Left lung (tissue), 4 donors: ENCODE measurements at regions not wholly inside any gene's neighbourhood (a gene's known extent, or its start where the extent isn't known, plus 50 kb on each side); places are given as distances from the start of the nearest gene placed in this dataset.

ENCODE experiments used
- ATAC-seq: fragments of 200-7000 bp; cut with Tn5 transposase; one replicate; pipeline ENCODE4 v1.9.1; 2020; ENCODE audit warnings: moderate library complexity
- DNase-seq, 4 donors: peaks; one replicate each; pipeline ENCODE4 v3.0.0-alpha.2; 2013 to 2020
- H3K27ac ChIP-seq, 2 donors: fragments of 200-600 bp; sonication (generic) in 1 of 2; one replicate each; pipeline versions ENCODE4 v1.5.0 to v1.8.0; 2020 to 2021
- H3K27me3 ChIP-seq, 2 donors: fragments of 200-600 bp; sonication (generic) in 1 of 2; one replicate each; pipeline versions ENCODE4 v1.5.0 to v1.8.0; 2020 to 2021
- H3K36me3 ChIP-seq, 2 donors: fragments of 200-600 bp; sonication (generic) in 1 of 2; one replicate each; pipeline versions ENCODE4 v1.5.0 to v1.8.0; 2020 to 2021
- H3K4me1 ChIP-seq, 2 donors: fragments of 200-600 bp; one replicate each; pipeline ENCODE4 v1.8.0; 2021
- H3K4me3 ChIP-seq, 2 donors: fragments of 200-600 bp; sonication (generic) in 1 of 2; one replicate each; pipeline versions ENCODE4 v1.5.0 to v1.8.0; 2020 to 2021; ENCODE audit warnings: mild to moderate bottlenecking in 1 of 2
- H3K9me3 ChIP-seq, 2 donors: fragments of 200-600 bp; sonication (generic) in 1 of 2; one replicate each; pipeline versions ENCODE4 v1.5.0 to v1.8.0; 2020 to 2021
- CTCF ChIP-seq, 2 donors: fragments of 200-600 bp; sonication (generic) in 1 of 2; IDR thresholded peaks; one replicate each; pipeline versions ENCODE4 v1.5.0 to v1.8.0; 2021; ENCODE audit warnings: antibody characterized with exemption in 2 of 2
- intact Hi-C, 2 donors: fragments of 100-400 bp; cut with DNase I; formaldehyde crosslinking; loops; one replicate each; pipeline versions ENCODE4 v1.11.2 to v1.14.2; 2022
- donor health status: DM: no; HTN: yes; CAD: no.
- donor health status: DM: no; HTN: no; CAD: no.

DNA sequence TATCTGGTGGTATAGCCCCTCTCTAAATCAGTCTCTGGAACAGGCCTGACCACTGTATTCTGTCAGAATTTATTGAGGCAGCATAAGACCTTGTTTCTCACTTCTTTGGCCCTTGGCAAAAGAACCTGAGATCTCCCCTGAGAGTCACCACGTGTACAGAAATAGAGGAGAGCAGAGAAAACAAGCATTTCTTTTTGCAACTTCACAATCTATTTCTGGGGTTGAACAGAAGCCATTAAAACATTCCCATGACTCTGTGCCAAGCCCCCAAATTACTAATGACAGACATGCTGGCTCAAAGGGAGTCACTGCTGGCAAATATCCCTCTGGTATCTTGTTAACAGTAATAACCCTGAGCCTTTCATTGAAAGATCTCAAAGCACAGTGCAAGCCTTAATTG lies 395.3 kb downstream of the MAFB start:
- Histone ChIP-seq H3K27me3 (no peaks in the 10 kb centered on the region), H3K4me1 (no peaks in the 10 kb centered on the region), H3K9me3 (peaks cover 0 to 12% of the 10 kb centered on the region in 2 donors), H3K36me3 (no peaks in the 10 kb centered on the region), H3K27ac (no peak overlapping the region), H3K4me3 (no peak overlapping the region)
- TF ChIP-seq CTCF (IDR thresholded peaks at IDR 0.05), result no peak
- DNase-seq, result no peak
- intact Hi-C loops, result no loop called here
- no peak for ATAC-seq

GRCh38 chr20:40291493-40292135 lies 397.4 kb downstream of the MAFB start:
- H3K27me3 ChIP-seq, result no peaks in the 10 kb centered on the region
- H3K9me3 ChIP-seq, result peaks cover 0 to under 1% of the 10 kb centered on the region in 2 donors
- H3K4me3 ChIP-seq, result no peak overlapping the region
- intact Hi-C loops, result no loop called here
- TF ChIP-seq CTCF (IDR thresholded peaks at IDR 0.05), result no peak
- H3K4me1 ChIP-seq, result no peaks in the 10 kb centered on the region
- no peaks in the 10 kb centered on the region for H3K36me3 ChIP-seq
- no peak overlapping the region for H3K27ac ChIP-seq
- DNase-seq, result no peak
- ATAC-seq, result no peak

DNA sequence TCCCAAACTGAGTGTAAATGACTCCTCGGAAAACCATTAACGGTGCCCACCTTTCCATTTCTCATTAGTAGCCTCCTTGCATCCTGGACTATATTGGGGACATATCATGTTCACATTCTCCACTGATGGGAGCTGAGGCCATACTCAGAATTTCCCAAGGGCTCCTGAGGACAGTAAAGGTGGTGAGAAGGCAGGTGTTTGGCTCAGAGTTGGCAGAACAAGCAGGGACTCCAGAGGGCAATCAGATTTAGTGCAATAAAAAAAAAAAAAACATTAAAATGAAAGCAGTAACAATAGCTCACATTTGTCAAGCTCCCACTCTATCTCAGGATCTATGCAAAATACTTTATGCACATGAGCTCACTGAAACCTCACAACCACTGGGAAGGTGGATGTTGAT lies 401.4 kb downstream of the MAFB start:
- H3K27ac ChIP-seq, result no peak overlapping the region
- ATAC-seq, result no peak
- intact Hi-C loops, result loop anchor here in 1 of 2 donors (10.0 kb wide), 1 partner anchor 397 kb away; the partner anchor contains the start of gene MAFB

GRCh38 chr20:40286975-40287531 lies 402.0 kb downstream of the MAFB start:
- H3K4me3 ChIP-seq, result no peak overlapping the region
- no peaks in the 10 kb centered on the region for H3K36me3 ChIP-seq
- DNase-seq (peak in 3 of 4 donors; percentile 28 to 82 (median 73)), ATAC-seq (peak; percentile 77)
- H3K27me3 ChIP-seq, result no peaks in the 10 kb centered on the region
- TF ChIP-seq CTCF (IDR thresholded peaks at IDR 0.05), result no peak
- H3K4me1 ChIP-seq, result peaks cover 0 to 5% of the 10 kb centered on the region in 2 donors
- H3K9me3 ChIP-seq, result no peaks in the 10 kb centered on the region
- intact Hi-C loops, result loop anchor here in 1 of 2 donors (10.0 kb wide), 1 partner anchor 398 kb away; the partner anchor contains the start of gene MAFB
- H3K27ac ChIP-seq, result no peak overlapping the region

More for the DNA sequence above, 401.4 kb downstream of the MAFB start:
- no peak for TF ChIP-seq CTCF (IDR thresholded peaks at IDR 0.05)
- Histone ChIP-seq H3K9me3 (no peaks in the 10 kb centered on the region), H3K4me3 (no peak overlapping the region), H3K27me3 (no peaks in the 10 kb centered on the region), H3K4me1 (no peaks in the 10 kb centered on the region), H3K36me3 (no peaks in the 10 kb centered on the region)
- DNase-seq, result no peak

DNA sequence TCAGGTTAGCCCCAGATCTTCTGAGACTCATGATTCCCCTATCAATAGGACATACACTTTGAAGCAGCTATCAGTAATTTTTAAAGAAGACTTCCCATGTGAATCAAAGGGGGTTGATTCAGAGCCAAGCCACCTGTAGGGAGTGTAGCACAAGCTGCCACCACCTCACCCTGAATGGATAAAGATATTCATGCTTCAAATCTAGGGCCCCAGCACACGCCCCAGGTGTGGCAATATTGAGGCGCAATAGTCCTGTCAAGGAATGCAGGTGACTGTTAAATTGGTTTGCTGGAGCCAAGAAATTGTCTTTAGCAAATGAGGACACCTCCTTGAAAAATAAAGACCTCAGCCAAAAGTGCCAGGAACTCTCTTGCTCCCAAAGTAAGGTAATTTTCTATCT lies 404.4 kb downstream of the MAFB start:
- H3K27ac ChIP-seq, result no peak overlapping the region
- no peak for ATAC-seq
- no peak for DNase-seq
- no peaks in the 10 kb centered on the region for H3K9me3 ChIP-seq
- H3K27me3 ChIP-seq, result no peaks in the 10 kb centered on the region
- intact Hi-C loops, result loop anchor here in 1 of 2 donors (10.0 kb wide), 1 partner anchor 400 kb away; the partner anchor contains the start of gene MAFB
- H3K4me1 ChIP-seq, result peaks cover 5 to 6% of the 10 kb centered on the region in 2 donors
- no peaks in the 10 kb centered on the region for H3K36me3 ChIP-seq
- no peak for TF ChIP-seq CTCF (IDR thresholded peaks at IDR 0.05)
- no peak overlapping the region for H3K4me3 ChIP-seq
